ENCODE measurements at regions not wholly inside any gene's neighbourhood (a gene's known extent, or its start where the extent isn't known, plus 50 kb on each side); places are given as distances from the start of the nearest gene placed in this dataset.

DNA sequence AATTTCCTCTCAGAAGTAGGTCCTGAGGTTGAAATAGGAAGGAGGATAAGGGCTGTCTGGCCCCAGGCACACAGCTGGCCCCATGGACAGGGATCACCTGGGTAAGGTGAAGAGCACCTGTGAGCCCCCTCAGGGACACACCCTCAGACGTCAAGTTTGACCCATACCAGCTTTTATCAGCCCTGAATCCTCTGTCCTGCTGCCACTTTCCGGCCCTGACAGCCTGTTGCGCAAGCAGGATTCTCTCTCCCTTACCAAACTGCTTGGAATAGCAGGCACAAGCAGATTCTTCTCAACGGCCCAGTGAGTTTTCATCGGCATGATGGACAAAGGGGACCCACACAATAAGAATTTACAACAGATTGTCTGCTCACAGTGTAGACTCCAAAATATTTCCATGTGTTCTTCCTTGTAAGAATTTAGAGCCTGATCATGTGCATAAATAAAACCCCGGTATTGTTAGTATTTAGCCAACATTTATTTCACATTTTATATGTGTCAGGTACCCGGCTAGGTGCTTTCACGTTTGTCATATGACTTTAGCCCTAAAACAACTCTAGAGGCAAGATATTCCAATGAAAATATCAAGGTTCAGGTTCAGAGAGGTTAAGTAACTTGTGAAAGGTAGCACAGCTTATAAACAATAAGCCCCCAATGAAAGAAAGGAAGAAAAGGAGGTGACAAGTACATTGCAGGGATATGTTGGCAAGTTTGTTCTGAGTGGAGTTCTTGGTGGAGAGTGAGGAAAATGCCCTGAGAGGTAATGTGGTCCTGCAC lies 107.2 kb upstream of the KIT start:
- TF ChIP-seq, protein P1, sequence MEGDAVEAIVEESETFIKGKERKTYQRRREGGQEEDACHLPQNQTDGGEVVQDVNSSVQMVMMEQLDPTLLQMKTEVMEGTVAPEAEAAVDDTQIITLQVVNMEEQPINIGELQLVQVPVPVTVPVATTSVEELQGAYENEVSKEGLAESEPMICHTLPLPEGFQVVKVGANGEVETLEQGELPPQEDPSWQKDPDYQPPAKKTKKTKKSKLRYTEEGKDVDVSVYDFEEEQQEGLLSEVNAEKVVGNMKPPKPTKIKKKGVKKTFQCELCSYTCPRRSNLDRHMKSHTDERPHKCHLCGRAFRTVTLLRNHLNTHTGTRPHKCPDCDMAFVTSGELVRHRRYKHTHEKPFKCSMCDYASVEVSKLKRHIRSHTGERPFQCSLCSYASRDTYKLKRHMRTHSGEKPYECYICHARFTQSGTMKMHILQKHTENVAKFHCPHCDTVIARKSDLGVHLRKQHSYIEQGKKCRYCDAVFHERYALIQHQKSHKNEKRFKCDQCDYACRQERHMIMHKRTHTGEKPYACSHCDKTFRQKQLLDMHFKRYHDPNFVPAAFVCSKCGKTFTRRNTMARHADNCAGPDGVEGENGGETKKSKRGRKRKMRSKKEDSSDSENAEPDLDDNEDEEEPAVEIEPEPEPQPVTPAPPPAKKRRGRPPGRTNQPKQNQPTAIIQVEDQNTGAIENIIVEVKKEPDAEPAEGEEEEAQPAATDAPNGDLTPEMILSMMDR (IDR thresholded peaks at IDR 0.05; ENCODE audit: low read length), result no peak
- no peak for TF ChIP-seq EZH2phosphoT487 (IDR thresholded peaks at IDR 0.05; ENCODE audit: low read length)
- TF ChIP-seq EZH2 (optimal IDR thresholded peaks at IDR 0.05; ENCODE audit: low read depth, low read length), result no peak
